ENCODE measurements at regions not wholly inside any gene's neighbourhood (a gene's known extent, or its start where the extent isn't known, plus 50 kb on each side); places are given as distances from the start of the nearest gene placed in this dataset.

DNA sequence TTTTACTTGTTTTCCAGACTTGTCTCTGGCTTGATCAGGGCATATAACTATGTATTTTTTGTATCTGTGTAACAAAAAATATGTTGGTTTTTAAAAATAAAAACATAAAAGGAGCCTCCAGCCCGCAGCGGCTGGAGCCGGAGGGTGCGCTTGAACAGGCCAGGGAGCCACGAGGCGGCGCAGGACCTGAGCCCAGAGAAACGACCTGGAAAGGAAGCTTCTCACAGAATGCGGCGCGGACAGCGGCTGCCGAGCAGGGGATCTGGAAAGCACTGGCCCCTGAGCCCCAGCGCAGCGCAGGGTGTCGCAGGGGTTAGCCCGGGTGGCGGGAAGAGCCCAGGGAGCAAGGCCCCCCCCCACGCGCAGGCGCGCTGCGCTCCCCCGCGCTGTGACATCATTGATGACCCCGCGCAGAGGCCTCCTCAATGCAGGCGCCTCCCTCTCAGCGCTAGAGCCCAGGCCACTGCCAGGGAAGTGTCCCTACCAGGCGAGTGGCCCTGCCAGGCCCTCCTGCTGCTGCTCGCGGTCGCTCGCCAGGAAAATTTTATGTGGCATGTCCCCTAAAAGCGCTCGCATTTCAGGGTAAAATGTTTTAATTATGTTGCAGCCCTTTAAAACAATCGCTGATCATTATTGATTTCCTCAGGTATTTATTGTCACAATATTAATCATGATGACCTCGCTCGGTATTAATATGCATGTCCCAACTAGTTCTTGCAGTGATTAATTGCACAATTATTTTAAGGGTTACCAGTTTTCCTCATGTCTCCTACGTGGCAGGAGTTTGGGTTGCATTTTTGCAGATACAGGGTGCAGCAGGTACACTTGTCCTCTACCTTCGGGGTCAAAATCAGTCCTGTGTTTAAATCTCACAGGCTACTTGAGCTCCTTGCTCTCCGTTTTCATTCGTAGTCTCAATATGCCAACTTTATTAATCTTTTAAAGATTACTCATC is 134.2 kb downstream of the USP22 start (continued):
- TF ChIP-seq, protein P1, sequence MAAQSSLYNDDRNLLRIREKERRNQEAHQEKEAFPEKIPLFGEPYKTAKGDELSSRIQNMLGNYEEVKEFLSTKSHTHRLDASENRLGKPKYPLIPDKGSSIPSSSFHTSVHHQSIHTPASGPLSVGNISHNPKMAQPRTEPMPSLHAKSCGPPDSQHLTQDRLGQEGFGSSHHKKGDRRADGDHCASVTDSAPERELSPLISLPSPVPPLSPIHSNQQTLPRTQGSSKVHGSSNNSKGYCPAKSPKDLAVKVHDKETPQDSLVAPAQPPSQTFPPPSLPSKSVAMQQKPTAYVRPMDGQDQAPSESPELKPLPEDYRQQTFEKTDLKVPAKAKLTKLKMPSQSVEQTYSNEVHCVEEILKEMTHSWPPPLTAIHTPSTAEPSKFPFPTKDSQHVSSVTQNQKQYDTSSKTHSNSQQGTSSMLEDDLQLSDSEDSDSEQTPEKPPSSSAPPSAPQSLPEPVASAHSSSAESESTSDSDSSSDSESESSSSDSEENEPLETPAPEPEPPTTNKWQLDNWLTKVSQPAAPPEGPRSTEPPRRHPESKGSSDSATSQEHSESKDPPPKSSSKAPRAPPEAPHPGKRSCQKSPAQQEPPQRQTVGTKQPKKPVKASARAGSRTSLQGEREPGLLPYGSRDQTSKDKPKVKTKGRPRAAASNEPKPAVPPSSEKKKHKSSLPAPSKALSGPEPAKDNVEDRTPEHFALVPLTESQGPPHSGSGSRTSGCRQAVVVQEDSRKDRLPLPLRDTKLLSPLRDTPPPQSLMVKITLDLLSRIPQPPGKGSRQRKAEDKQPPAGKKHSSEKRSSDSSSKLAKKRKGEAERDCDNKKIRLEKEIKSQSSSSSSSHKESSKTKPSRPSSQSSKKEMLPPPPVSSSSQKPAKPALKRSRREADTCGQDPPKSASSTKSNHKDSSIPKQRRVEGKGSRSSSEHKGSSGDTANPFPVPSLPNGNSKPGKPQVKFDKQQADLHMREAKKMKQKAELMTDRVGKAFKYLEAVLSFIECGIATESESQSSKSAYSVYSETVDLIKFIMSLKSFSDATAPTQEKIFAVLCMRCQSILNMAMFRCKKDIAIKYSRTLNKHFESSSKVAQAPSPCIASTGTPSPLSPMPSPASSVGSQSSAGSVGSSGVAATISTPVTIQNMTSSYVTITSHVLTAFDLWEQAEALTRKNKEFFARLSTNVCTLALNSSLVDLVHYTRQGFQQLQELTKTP (IDR thresholded peaks at IDR 0.05; ENCODE audit: low read depth in 1 of 2, partially characterized antibody in 2 of 2): no peak
- no peak for TF ChIP-seq UBTF (IDR thresholded peaks at IDR 0.05; ENCODE audit: borderline replicate concordance in 1 of 2, low read depth in 2 of 2, low read length in 2 of 2)
- TF ChIP-seq HNRNPH1 (optimal IDR thresholded peaks at IDR 0.05; ENCODE audit: low read depth, low read length): no peak
- TF ChIP-seq, protein P2, sequence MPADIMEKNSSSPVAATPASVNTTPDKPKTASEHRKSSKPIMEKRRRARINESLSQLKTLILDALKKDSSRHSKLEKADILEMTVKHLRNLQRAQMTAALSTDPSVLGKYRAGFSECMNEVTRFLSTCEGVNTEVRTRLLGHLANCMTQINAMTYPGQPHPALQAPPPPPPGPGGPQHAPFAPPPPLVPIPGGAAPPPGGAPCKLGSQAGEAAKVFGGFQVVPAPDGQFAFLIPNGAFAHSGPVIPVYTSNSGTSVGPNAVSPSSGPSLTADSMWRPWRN (IDR thresholded peaks at IDR 0.05; ENCODE audit: low read depth): no peak
- no peak for TF ChIP-seq ZNF79 (CRISPR knock-in tag; IDR thresholded peaks at IDR 0.05; ENCODE audit: low read depth)
- TF ChIP-seq CUX1 (CRISPR knock-in tag; IDR thresholded peaks at IDR 0.05): no peak
- peak; percentile 66; the same call in 1 of the 2 replicates for TF ChIP-seq ZBTB7A (IDR thresholded peaks at IDR 0.05; ENCODE audit: borderline replicate concordance, control insufficient read depth, low read depth, low read length)
- TF ChIP-seq RBM34 (IDR thresholded peaks at IDR 0.05; ENCODE audit: borderline replicate concordance, insufficient read depth, low read length): no peak
- TF ChIP-seq RB1 (IDR thresholded peaks at IDR 0.05; ENCODE audit: low read depth): peak; percentile 78
- no peak for TF ChIP-seq ZC3H11A (IDR thresholded peaks at IDR 0.05; ENCODE audit: low read depth, low read length)
- TF ChIP-seq, protein P3, sequence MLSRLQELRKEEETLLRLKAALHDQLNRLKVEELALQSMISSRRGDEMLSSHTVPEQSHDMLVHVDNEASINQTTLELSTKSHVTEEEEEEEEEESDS (CRISPR knock-in tag; IDR thresholded peaks at IDR 0.05): no peak
- no peak for TF ChIP-seq ZFP36 (IDR thresholded peaks at IDR 0.05; ENCODE audit: low read depth, low read length, partially characterized antibody)
- TF ChIP-seq TSC22D4 (tag; IDR thresholded peaks at IDR 0.05): no peak
